ENCODE measurements at regions not wholly inside any gene's neighbourhood (a gene's known extent, or its start where the extent isn't known, plus 50 kb on each side); places are given as distances from the start of the nearest gene placed in this dataset.

GRCh38 chr5:162377895-162378294 is 310.3 kb downstream of the GABRG2 start:
- TF ChIP-seq, protein P1, sequence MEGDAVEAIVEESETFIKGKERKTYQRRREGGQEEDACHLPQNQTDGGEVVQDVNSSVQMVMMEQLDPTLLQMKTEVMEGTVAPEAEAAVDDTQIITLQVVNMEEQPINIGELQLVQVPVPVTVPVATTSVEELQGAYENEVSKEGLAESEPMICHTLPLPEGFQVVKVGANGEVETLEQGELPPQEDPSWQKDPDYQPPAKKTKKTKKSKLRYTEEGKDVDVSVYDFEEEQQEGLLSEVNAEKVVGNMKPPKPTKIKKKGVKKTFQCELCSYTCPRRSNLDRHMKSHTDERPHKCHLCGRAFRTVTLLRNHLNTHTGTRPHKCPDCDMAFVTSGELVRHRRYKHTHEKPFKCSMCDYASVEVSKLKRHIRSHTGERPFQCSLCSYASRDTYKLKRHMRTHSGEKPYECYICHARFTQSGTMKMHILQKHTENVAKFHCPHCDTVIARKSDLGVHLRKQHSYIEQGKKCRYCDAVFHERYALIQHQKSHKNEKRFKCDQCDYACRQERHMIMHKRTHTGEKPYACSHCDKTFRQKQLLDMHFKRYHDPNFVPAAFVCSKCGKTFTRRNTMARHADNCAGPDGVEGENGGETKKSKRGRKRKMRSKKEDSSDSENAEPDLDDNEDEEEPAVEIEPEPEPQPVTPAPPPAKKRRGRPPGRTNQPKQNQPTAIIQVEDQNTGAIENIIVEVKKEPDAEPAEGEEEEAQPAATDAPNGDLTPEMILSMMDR (IDR thresholded peaks at IDR 0.05) = no peak
- TF ChIP-seq EZH2 (IDR thresholded peaks at IDR 0.05; ENCODE audit: borderline replicate concordance, insufficient read depth, low read depth, low read length, poor library complexity, severe bottlenecking) = no peak

Measured in B cell (primary cell).